ENCODE measurements at regions not wholly inside any gene's neighbourhood (a gene's known extent, or its start where the extent isn't known, plus 50 kb on each side); places are given as distances from the start of the nearest gene placed in this dataset.

DNA sequence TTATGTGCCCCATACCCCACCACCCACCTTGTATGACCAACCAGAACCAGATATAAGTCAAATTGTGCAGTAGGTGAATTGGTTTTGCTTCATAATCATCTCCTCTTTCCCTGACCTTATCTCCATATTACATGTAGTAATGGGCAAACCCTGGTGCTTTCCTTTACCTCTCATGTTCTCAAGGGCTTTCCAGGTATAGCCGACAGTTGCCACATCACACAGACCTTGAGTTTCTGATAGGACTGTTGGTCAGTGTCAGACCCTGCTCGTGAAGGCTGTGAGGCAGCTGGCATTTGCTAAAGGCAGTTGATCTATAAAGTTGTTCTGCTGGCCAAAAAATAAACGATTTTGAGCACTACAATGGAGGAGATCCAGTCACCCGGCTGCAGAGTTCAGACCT is 145.9 kb downstream of the ALX1 start:
- no peak overlapping the region for H3K9ac ChIP-seq (replicated peaks in 1 of 4; ENCODE audit: extremely low read depth in 1 of 4, low read depth in 3 of 4, low read length in 3 of 4)
- no peak overlapping the region for H2BK12ac ChIP-seq (ENCODE audit: low read depth, low read length)
- no peaks in the 10 kb centered on the region for H3K79me2 ChIP-seq (ENCODE audit: control insufficient read depth in 1 of 2, insufficient read depth in 2 of 2, low read length in 2 of 2)
- CTCF ChIA-PET (ENCODE audit: partially characterized antibody), result interaction anchor here (0.5 to 3.5 kb wide), 20 partner anchors 9 to 646 kb away, joined by 3 to 18 read pairs (median 4); no protein-coding TSS in a partner anchor
- H3K18ac ChIP-seq (ENCODE audit: extremely low read depth, low read length), result no peak overlapping the region
- H3K4me2 ChIP-seq (ENCODE audit: insufficient read depth in 1 of 2, low read depth in 2 of 2, low read length in 2 of 2), result no peak overlapping the region
- no peak overlapping the region for H3K56ac ChIP-seq (replicated peaks; ENCODE audit: insufficient read length, low read depth, low read length)
- no peak overlapping the region for H4K91ac ChIP-seq (replicated peaks; ENCODE audit: insufficient read length, low read length)
- H3K14ac ChIP-seq (ENCODE audit: insufficient read length), result no peak overlapping the region
- no peaks in the 10 kb centered on the region for H3K23me2 ChIP-seq (ENCODE audit: low read depth, low read length)
- POLR2A ChIA-PET (ENCODE audit: partially characterized antibody), result no interaction called here
- H3K27me3 ChIP-seq (replicated peaks in 1 of 4; ENCODE audit: control insufficient read depth in 3 of 4, extremely low read depth in 1 of 4, insufficient read depth in 3 of 4, low read length in 3 of 4), result no peaks in the 10 kb centered on the region
- H3K36me3 ChIP-seq (ENCODE audit: control insufficient read depth in 2 of 4, insufficient read depth in 4 of 4, low read length in 3 of 4), result no peaks in the 10 kb centered on the region
- no peak overlapping the region for H2BK20ac ChIP-seq (ENCODE audit: low read length)
- no peaks in the 10 kb centered on the region for H3K79me1 ChIP-seq (ENCODE audit: low read depth, low read length)
- H2BK15ac ChIP-seq (ENCODE audit: low read length), result no peak overlapping the region
- no peak overlapping the region for H3K4ac ChIP-seq (replicated peaks; ENCODE audit: insufficient read length, low read depth, low read length)
- 0 out of 2 replicates have a peak overlapping the region, but pooled peaks have one; percentile 84 for H2AFZ ChIP-seq (ENCODE audit: low read length)
- H2AK5ac ChIP-seq (ENCODE audit: low read depth, low read length), result no peak overlapping the region
- DNase-seq (ENCODE audit: low read depth in 1 of 2, low spot score in 2 of 2), result no peak
- no peak for FAIRE-seq
- H2BK120ac ChIP-seq (replicated peaks; ENCODE audit: low read depth, low read length), result no peak overlapping the region
- H3K9me3 ChIP-seq (ENCODE audit: insufficient read depth in 2 of 2, low read depth in 1 of 2, low read length in 1 of 2), result no peaks in the 10 kb centered on the region
- H2BK5ac ChIP-seq (ENCODE audit: low read depth, low read length), result no peak overlapping the region
- no peak overlapping the region for H3K27ac ChIP-seq (ENCODE audit: low read depth, low read length)
- WGBS, 2 experiments (ENCODE audit: extremely low coverage in 1 of 2, insufficient coverage in 1 of 2, insufficient read length in 1 of 2, insufficient replicate concordance in 2 of 2, low coverage in 1 of 2, low lambda C conversion rate in 2 of 2, missing lambda C conversion rate in 1 of 2), result 90% methylated on average over 4 of the region's 4 CpGs; no CpG with 5 or more reads in 1 of the 2 experiments
- no peak overlapping the region for H4K8ac ChIP-seq (ENCODE audit: extremely low read depth, insufficient read depth, low read length)
- H4K5ac ChIP-seq (ENCODE audit: insufficient read length, low read depth, low read length), result no peak overlapping the region
- no peak overlapping the region for H3K4me3 ChIP-seq (ENCODE audit: extremely low read depth in 1 of 4, insufficient read depth in 2 of 4, low read depth in 3 of 4, low read length in 4 of 4)
- no peaks in the 10 kb centered on the region for H3K4me1 ChIP-seq (replicated peaks in 1 of 4; ENCODE audit: control insufficient read depth in 3 of 4, insufficient read depth in 4 of 4, low read length in 3 of 4)
- H3K23ac ChIP-seq (ENCODE audit: insufficient read length), result no peak overlapping the region
- no peaks in the 10 kb centered on the region for H4K20me1 ChIP-seq (replicated peaks in 1 of 2; ENCODE audit: control insufficient read depth in 1 of 2, insufficient read depth in 2 of 2, low read length in 2 of 2)
- TF ChIP-seq BCL11A (IDR thresholded peaks at IDR 0.05; ENCODE audit: low read depth in 2 of 2, low read length in 2 of 2), result no peak
- TF ChIP-seq YY1 (IDR thresholded peaks at IDR 0.05; ENCODE audit: low read depth, low read length), result no peak
- TF ChIP-seq ATF2 (IDR thresholded peaks at IDR 0.05; ENCODE audit: low read length), result no peak
- TF ChIP-seq SIRT6 (IDR thresholded peaks at IDR 0.05; ENCODE audit: low read length), result no peak
- no peak for TF ChIP-seq NRF1 (IDR thresholded peaks at IDR 0.05; ENCODE audit: low read depth, low read length)
- no peak for TF ChIP-seq EZH2 (IDR thresholded peaks at IDR 0.05; ENCODE audit: low read depth, low read length, severe bottlenecking)
- TF ChIP-seq CREB1 (IDR thresholded peaks at IDR 0.05), result no peak
- no peak for TF ChIP-seq SIX5 (IDR thresholded peaks at IDR 0.05; ENCODE audit: low read depth, low read length)
- TF ChIP-seq RFX5 (IDR thresholded peaks at IDR 0.05; ENCODE audit: borderline replicate concordance, low read depth, low read length), result no peak
- no peak for TF ChIP-seq KDM5A (IDR thresholded peaks at IDR 0.05; ENCODE audit: low read length)
- TF ChIP-seq ATF3 (IDR thresholded peaks at IDR 0.05; ENCODE audit: insufficient read depth, low read depth, low read length), result no peak
